ENCODE measurements at regions not wholly inside any gene's neighbourhood (a gene's known extent, or its start where the extent isn't known, plus 50 kb on each side); places are given as distances from the start of the nearest gene placed in this dataset.

GRCh38 chr2:145112467-145112866 is 592.5 kb upstream of the ZEB2 start:
- DNase-seq (no peak), ATAC-seq (ENCODE audit: low read depth) (no peak)
- CTCF ChIA-PET: no interaction called here
- Mint-ChIP-seq H3K4me3 (no peak overlapping the region), H3K4me1 (peaks cover 2% of the 10 kb centered on the region), H3K9me3 (ENCODE audit: insufficient read depth) (no peaks in the 10 kb centered on the region), H3K27me3 (no peaks in the 10 kb centered on the region), H3K27ac (no peak overlapping the region)
- TF ChIP-seq CTCF (IDR thresholded peaks at IDR 0.05) (no peak), EZH2 (IDR thresholded peaks at IDR 0.05; ENCODE audit: borderline replicate concordance, insufficient read depth, low read depth, low read length, poor library complexity, severe bottlenecking) (no peak)
- Histone ChIP-seq H4K20me1 (ENCODE audit: control insufficient read depth, insufficient read depth, low read length, poor library complexity, severe bottlenecking) (no peaks in the 10 kb centered on the region), H2AFZ (ENCODE audit: insufficient read depth, low read depth, low read length, poor library complexity, severe bottlenecking) (no peak overlapping the region), H3K27ac (ENCODE audit: low read length in 2 of 2) (no peak overlapping the region), H3K9ac (ENCODE audit: low read length) (no peak overlapping the region), H3K79me2 (ENCODE audit: control insufficient read depth, insufficient read depth, low read length) (no peaks in the 10 kb centered on the region), H3K9me3 (ENCODE audit: control extremely low read depth in 1 of 3, control insufficient read depth in 2 of 3, insufficient read depth in 1 of 3, low read length in 2 of 3) (no peaks in the 10 kb centered on the region), H3K4me1 (ENCODE audit: control insufficient read depth in 2 of 2, insufficient read depth in 2 of 2, low read length in 2 of 2) (no peaks in the 10 kb centered on the region), H3K27me3 (replicated peaks in 1 of 4; ENCODE audit: control extremely low read depth in 1 of 4, control insufficient read depth in 3 of 4, insufficient read depth in 4 of 4, low read length in 3 of 4) (no peaks in the 10 kb centered on the region), H3K36me3 (replicated peaks in 1 of 2; ENCODE audit: control extremely low read depth in 1 of 2, control insufficient read depth in 1 of 2, extremely low read depth in 1 of 2, insufficient read depth in 2 of 2, low read length in 1 of 2) (no peaks in the 10 kb centered on the region), H3K4me3 (ENCODE audit: control extremely low read depth in 1 of 5, extremely low read depth in 1 of 5, insufficient read depth in 1 of 5, low read depth in 2 of 5, low read length in 4 of 5) (no peak overlapping the region), H3K4me2 (replicated peaks; ENCODE audit: low read depth, low read length, poor library complexity, severe bottlenecking) (no peak overlapping the region)
- POLR2A ChIA-PET: no interaction called here
- intact Hi-C loops (cut with micrococcal nuclease): no loop called here

GRCh38 chr2:145110668-145111356 is 590.9 kb upstream of the ZEB2 start:
- Histone ChIP-seq H3K4me2 (replicated peaks; ENCODE audit: low read depth, low read length, poor library complexity, severe bottlenecking) (no peak overlapping the region), H3K36me3 (replicated peaks in 1 of 2; ENCODE audit: control extremely low read depth in 1 of 2, control insufficient read depth in 1 of 2, extremely low read depth in 1 of 2, insufficient read depth in 2 of 2, low read length in 1 of 2) (no peaks in the 10 kb centered on the region), H3K9me3 (ENCODE audit: control extremely low read depth in 1 of 3, control insufficient read depth in 2 of 3, insufficient read depth in 1 of 3, low read length in 2 of 3) (no peaks in the 10 kb centered on the region), H4K20me1 (ENCODE audit: control insufficient read depth, insufficient read depth, low read length, poor library complexity, severe bottlenecking) (no peaks in the 10 kb centered on the region), H3K27me3 (replicated peaks in 1 of 4; ENCODE audit: control extremely low read depth in 1 of 4, control insufficient read depth in 3 of 4, insufficient read depth in 4 of 4, low read length in 3 of 4) (no peaks in the 10 kb centered on the region), H3K4me3 (ENCODE audit: control extremely low read depth in 1 of 5, extremely low read depth in 1 of 5, insufficient read depth in 1 of 5, low read depth in 2 of 5, low read length in 4 of 5) (no peak overlapping the region), H3K9ac (ENCODE audit: low read length) (no peak overlapping the region), H3K79me2 (ENCODE audit: control insufficient read depth, insufficient read depth, low read length) (no peaks in the 10 kb centered on the region), H3K4me1 (ENCODE audit: control insufficient read depth in 2 of 2, insufficient read depth in 2 of 2, low read length in 2 of 2) (no peaks in the 10 kb centered on the region), H3K27ac (ENCODE audit: low read length in 2 of 2) (no peak overlapping the region), H2AFZ (ENCODE audit: insufficient read depth, low read depth, low read length, poor library complexity, severe bottlenecking) (no peak overlapping the region)
- ATAC-seq (ENCODE audit: low read depth): no peak
- Mint-ChIP-seq H3K4me3 (no peak overlapping the region), H3K27ac (no peak overlapping the region), H3K9me3 (ENCODE audit: insufficient read depth) (no peaks in the 10 kb centered on the region), H3K27me3 (no peaks in the 10 kb centered on the region), H3K4me1 (peaks cover 2% of the 10 kb centered on the region)
- no peak for TF ChIP-seq EZH2 (IDR thresholded peaks at IDR 0.05; ENCODE audit: borderline replicate concordance, insufficient read depth, low read depth, low read length, poor library complexity, severe bottlenecking)
- TF ChIP-seq CTCF (IDR thresholded peaks at IDR 0.05): no peak
- no CpG with 5 or more reads among the region's 3 CpGs for WGBS (ENCODE audit: insufficient coverage)
- ChIA-PET POLR2A (no interaction called here), CTCF (interaction anchor here (0.9 kb wide), 1 partner anchor 24 kb away, joined by 3 read pairs; no protein-coding TSS in a partner anchor)
- DNase-seq: no peak
- intact Hi-C loops (cut with micrococcal nuclease): no loop called here
